Suprapubic skin (tissue), 4 donors: ENCODE measurements at regions not wholly inside any gene's neighbourhood (a gene's known extent, or its start where the extent isn't known, plus 50 kb on each side); places are given as distances from the start of the nearest gene placed in this dataset.

Experiments
- EP300 ChIP-seq: sonication (generic); formaldehyde crosslinking; IDR thresholded peaks from one replicate; pipeline ENCODE4 v1.6.1; 2017; ENCODE audit warnings: antibody characterized with exemption
- POLR2A ChIP-seq, 2 donors: fragments of 450-650 bp; IDR thresholded peaks; one replicate each; pipeline ENCODE4 v1.6.1; 2017; ENCODE audit warnings: antibody characterized with exemption in 2 of 2, mild to moderate bottlenecking in 2 of 2, moderate library complexity in 2 of 2
- POLR2AphosphoS5 ChIP-seq, 3 donors: sonication (generic); formaldehyde crosslinking; IDR thresholded peaks; one replicate each; pipeline ENCODE4 v1.6.1; 2017; ENCODE audit warnings: antibody characterized with exemption in 3 of 3
- TF ChIP-seq, protein P1 (sequence below), 2 donors: fragments of 200-600 bp in 1 of 2; fragments of 450-650 bp in 1 of 2; sonication (generic) in 1 of 2; IDR thresholded peaks; one replicate each; pipeline ENCODE4 v1.5.1; 2016 to 2019; ENCODE audit warnings: antibody characterized with exemption in 2 of 2, mild to moderate bottlenecking in 1 of 2, moderate library complexity in 1 of 2

DNA sequence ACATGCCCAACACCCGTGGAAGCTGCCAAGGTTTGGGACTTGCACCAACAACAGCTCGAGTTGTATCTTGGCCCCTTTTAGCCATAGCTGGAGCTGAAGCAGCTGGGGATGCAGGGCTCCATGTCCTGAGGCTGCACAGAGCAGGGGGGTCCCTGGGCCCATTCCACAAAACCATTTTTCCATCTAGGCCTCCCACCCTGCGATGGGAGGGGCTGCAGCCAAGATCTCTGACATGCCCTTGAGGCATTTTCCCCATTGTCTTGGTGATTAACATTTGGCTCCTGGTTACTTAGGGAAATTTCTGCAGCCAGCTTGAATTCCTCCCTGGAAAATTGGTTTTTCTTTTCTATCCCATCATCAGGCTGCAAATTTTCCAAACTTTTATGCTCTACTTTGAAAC, 637.8 kb upstream of the VSTM2A start:
- TF ChIP-seq, protein P1, sequence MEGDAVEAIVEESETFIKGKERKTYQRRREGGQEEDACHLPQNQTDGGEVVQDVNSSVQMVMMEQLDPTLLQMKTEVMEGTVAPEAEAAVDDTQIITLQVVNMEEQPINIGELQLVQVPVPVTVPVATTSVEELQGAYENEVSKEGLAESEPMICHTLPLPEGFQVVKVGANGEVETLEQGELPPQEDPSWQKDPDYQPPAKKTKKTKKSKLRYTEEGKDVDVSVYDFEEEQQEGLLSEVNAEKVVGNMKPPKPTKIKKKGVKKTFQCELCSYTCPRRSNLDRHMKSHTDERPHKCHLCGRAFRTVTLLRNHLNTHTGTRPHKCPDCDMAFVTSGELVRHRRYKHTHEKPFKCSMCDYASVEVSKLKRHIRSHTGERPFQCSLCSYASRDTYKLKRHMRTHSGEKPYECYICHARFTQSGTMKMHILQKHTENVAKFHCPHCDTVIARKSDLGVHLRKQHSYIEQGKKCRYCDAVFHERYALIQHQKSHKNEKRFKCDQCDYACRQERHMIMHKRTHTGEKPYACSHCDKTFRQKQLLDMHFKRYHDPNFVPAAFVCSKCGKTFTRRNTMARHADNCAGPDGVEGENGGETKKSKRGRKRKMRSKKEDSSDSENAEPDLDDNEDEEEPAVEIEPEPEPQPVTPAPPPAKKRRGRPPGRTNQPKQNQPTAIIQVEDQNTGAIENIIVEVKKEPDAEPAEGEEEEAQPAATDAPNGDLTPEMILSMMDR (IDR thresholded peaks at IDR 0.05) = no peak
- no peak for TF ChIP-seq POLR2A (IDR thresholded peaks at IDR 0.05)
- no peak for TF ChIP-seq EP300
- TF ChIP-seq POLR2AphosphoS5 (IDR thresholded peaks at IDR 0.05) = no peak
